IPS-18c (cell line): ENCODE measurements at regions not wholly inside any gene's neighbourhood (a gene's known extent, or its start where the extent isn't known, plus 50 kb on each side); places are given as distances from the start of the nearest gene placed in this dataset.

Source experiments
- H3K4me3 ChIP-seq: 2 replicates; pipeline ENCODE4 v1.7.0; 2013; ENCODE audit warnings: low read depth, mild to moderate bottlenecking, low read length, moderate library complexity; ENCODE audit not compliant: insufficient read depth
- H3K9me3 ChIP-seq: one replicate; pipeline ENCODE4 v1.6.1; 2013; ENCODE audit warnings: mild to moderate bottlenecking, low read length, moderate library complexity; ENCODE audit not compliant: control insufficient read depth, insufficient read depth

DNA sequence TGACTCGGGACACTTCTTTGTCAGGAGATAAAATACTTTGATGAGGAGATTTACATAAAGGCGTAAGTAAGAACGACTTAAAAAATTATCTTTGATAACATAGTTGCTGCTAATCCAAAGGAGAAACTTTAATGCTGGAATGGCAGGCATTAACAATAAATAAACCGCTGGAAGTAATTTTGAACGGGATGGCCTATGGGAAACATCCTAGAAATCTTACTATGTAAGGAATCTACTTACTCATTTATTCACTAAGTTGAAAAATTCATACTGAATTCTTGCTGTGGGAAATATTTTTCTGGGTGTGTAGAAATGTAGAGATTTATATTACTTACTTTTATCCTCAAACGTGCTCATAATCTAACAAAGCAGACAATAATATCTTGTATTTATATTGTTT, 425.7 kb upstream of the ZFP42 start:
- Histone ChIP-seq H3K9me3 (peaks cover 3% of the 10 kb centered on the region), H3K4me3 (no peak overlapping the region)

DNA sequence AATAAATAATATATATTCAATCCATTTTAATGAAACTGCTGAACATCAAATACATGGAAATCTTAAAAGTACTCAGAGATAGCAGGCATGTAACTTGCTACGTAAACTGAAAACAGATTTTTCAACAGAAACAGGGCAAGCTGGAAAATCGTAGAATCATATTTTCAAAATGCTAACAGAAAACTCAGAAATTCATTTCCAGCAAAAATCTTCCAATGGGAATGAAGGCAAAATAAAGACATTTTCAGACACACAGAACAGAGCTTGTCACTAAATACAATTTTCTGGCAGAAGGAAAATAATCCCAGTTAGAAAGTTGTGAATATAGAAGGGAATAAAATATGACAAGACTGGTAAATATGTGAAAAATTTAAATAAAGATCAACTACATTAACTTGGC, 419.9 kb upstream of the ZFP42 start:
- peaks cover 3% of the 10 kb centered on the region for H3K9me3 ChIP-seq
- H3K4me3 ChIP-seq: no peak overlapping the region

DNA sequence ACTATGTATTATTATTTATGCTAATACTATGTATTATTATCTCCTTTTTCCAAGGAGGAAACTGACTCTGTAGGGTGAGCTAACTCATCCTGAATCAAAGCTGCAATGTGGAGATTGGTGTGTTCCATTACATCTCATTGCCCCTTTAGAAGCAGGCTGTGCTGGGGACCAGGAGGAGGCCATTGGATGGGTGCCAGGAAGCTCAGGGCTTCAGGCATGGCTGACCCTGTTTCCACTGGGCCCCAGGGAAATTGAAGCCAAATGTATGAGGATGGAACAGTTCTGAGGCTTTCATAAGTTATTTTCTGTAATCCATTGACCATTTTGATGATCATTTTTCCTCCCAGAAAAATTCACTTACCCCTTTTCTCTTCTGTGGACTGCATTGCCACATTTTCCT, 418.8 kb upstream of the ZFP42 start:
- Histone ChIP-seq H3K4me3 (no peak overlapping the region), H3K9me3 (peaks cover 3% of the 10 kb centered on the region)

DNA sequence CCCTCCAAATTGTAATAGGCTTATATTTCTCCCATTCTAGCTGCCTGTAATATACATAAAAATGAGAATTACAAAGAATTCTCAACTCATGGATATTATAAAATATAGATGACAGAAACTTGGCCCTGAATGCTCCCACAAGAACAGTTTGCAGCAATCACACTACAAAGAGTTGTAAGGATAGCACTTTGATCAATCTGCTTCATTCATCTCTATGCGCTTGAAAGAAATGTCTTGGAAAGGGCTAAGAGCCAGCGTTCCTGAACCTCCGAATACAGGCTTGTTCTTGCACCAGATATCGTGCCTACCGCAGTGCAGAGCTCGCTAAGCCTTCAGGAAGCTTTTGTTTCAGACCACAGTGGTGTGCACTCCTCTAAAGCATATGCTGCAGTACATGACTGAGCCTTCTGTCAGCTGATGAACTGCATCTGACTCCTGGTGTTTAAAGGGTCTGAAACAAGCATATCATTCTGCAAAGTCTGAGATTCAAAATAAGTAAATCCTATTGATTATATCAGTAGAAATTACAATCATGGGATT, 417.6 kb upstream of the ZFP42 start:
- H3K9me3 ChIP-seq: peaks cover 3% of the 10 kb centered on the region
- H3K4me3 ChIP-seq: no peak overlapping the region

DNA sequence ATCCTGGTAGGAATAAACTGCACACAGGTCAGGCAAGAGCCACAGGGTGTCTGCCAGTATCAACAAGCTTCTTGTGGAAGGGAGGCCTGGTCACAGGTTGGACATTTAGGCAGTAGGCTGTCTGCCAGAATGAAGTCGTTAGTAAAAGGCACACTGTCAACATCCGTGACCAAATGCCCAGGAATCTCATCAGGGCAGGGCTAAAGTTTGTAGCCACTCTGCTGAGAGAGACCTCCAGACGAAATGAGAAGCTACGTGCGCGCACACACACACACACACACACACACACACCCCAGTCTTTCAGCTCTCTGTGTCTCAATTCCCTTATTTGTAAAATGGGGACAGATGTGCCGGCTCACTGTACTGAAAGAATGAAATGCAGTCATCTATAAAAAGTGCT, 408.7 kb upstream of the ZFP42 start:
- Histone ChIP-seq H3K4me3 (no peak overlapping the region), H3K9me3 (no peaks in the 10 kb centered on the region)

DNA sequence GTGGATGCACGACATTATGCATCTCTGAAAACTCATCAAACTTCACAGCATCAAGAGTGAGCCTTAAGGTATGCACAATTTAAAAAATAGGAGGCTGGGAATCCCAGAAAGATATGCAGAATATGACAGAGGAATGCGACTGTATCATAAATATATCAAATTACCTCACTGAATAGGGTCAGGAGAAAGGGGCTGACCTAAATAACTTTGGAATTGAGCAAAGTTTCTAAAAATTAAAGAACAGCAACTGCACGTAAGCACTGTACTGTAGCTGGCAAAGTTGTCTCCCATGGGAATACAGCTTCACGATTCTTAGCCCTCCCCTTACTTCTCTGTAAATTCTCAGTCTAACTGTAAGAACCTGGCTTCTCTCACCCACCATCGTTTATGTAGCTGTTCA, 397.4 kb upstream of the ZFP42 start:
- H3K4me3 ChIP-seq: no peak overlapping the region
- H3K9me3 ChIP-seq: no peaks in the 10 kb centered on the region

DNA sequence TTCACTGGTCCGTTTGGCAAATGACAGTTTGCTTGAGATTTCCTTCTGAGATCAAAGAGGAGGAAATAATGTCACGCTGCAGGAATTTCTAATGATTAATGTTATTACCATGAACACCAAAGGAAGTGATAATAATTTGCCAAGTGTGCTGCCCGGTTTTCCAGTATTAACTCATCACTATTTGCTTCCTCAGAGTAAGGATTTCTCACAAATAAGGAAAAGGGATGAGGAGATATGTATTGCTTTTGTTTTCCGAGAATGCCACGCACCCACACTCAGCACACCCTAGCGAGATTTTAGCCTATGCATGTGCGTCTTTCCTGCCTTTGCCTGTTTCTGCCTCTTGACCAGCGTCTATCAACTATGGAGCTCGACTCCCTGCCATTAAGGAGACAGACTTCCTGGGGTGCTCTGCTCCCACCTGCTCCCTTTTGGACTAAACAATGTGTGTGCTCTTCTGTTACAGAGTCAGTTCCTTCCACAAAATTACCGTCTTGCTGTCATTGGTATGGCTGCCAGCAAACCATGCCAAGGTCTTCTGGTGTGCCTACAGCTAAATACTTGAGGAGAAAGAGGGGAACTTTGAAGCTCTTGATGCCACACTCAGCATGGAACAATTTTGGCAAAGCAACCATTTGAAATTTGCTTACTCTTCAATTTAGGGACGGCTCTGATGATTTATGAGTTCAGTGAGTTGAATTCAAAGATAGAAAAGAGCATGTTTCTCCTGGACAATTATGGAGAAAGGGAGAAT, 393.1 kb upstream of the ZFP42 start:
- Histone ChIP-seq H3K9me3 (no peaks in the 10 kb centered on the region), H3K4me3 (no peak overlapping the region)

DNA sequence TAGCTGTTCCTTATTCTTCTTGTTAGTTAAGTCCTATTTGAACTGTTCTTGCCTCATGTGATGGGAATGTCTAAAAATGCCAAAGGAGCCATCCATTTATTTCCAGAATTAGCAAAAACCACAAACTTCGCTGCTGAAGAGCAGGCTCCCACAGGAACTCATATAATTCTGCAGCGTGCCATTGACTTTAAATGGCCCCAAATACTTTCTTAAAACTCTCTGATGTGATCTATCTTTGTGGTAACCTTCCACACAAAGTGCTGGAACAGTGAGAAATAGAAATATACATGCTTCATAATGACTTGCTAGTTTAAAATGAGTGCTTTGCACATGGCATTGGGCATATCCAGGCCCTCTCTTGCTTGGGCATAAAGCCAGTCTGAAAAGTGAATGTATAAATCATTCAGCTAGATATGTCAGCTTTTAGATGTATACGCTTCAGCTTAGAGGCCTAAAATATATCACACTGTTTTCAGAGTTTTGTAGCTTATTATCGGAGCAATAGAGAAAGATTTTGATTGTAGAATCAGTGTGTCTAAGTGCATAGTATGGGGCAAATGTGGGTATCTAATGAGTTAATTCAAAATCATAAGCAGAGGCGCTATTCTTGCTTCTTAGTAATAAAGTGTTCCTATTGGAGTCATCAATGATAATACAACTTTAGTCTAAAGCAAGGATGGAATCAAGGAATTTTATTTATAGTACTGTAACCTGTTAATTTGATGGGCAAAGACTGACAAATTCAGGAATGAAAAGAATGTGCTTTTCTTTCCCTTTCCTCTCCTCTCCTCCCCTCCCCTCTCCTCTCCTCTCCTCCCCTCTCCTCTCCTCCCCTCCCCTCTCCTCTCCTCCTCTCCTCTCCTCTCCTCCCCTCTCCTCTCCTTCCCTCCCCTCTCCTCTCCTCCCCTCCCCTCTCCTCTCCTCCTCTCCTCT, 392.2 kb upstream of the ZFP42 start:
- no peak overlapping the region for H3K4me3 ChIP-seq
- H3K9me3 ChIP-seq: no peaks in the 10 kb centered on the region

DNA sequence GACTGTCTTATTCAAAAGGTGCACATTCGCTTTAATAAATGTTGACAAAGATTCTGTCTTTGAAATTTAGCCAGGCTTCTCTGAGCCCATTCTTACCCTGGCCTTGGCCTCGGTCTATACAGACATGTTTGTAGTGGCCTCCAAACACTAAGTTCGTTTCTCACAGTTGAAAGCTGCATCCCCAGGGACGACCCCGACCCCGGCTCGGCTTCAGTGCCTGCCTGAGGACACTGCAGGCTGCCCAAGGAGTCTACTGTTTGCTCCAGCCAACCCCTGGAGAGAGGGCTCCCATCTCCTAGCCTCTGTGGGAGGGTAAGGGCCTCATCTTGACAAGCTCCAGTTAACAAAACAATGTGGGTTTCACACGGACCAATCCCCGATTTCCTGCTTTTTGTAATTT, 390.6 kb upstream of the ZFP42 start:
- Histone ChIP-seq H3K4me3 (no peak overlapping the region), H3K9me3 (no peaks in the 10 kb centered on the region)

DNA sequence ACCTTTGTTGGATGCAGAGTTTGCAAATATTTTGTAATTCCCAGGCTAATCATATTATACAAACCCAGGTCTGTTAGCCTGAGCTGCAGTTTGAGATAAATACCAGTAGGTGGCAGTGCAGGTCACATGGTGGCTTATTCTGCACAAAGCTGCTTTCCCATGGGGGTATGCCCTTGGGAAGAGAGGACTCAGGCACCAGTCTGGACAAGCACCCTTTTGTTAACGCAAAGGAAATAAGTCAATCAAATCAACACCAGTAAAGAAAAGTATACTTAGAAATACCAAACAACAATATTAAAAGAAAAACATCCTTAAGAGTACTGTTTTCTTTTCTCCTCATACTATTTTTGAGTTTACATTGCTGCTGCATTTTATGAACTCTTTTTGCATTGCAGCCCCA, 389.0 kb upstream of the ZFP42 start:
- no peaks in the 10 kb centered on the region for H3K9me3 ChIP-seq
- H3K4me3 ChIP-seq: no peak overlapping the region

DNA sequence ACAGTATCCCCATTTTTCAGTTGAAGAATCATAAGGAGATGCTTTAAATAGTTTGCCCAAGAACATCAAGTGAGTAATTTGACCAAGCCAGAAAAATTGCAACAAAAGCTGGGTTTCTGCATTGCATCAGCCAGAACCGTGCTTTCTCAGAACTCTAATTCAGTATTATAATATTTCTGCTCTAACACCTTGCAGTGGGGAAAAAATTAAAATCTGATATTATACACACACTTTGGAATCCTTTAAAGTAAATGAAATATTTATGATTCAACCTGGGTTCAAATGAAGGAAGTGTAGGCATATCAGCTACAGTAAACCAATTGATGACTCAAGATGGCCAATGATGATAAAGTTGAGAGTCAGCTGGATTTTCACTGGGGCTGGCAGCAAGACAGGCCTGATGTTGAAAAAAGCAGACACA, 387.6 kb upstream of the ZFP42 start:
- no peak overlapping the region for H3K4me3 ChIP-seq
- no peaks in the 10 kb centered on the region for H3K9me3 ChIP-seq

DNA sequence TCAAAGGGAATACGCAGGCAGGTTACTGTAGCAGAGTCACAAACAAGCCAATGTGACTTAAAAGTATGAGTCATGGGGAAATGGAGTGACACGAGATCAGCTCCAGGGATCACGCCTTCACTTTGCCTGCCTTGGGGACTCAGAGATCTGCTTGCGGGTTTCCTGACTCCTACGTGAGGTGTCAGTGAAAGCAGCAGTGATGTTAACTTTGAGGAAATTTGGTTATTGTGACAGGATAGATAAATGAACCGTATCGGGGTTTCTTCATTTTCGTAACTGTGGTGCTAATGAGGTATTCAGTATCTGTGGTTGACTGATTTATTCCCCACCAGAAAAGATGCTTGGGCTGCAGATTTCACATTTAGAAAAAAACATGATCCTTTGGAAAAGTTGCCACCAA, 383.3 kb upstream of the ZFP42 start:
- Histone ChIP-seq H3K9me3 (no peaks in the 10 kb centered on the region), H3K4me3 (no peak overlapping the region)

DNA sequence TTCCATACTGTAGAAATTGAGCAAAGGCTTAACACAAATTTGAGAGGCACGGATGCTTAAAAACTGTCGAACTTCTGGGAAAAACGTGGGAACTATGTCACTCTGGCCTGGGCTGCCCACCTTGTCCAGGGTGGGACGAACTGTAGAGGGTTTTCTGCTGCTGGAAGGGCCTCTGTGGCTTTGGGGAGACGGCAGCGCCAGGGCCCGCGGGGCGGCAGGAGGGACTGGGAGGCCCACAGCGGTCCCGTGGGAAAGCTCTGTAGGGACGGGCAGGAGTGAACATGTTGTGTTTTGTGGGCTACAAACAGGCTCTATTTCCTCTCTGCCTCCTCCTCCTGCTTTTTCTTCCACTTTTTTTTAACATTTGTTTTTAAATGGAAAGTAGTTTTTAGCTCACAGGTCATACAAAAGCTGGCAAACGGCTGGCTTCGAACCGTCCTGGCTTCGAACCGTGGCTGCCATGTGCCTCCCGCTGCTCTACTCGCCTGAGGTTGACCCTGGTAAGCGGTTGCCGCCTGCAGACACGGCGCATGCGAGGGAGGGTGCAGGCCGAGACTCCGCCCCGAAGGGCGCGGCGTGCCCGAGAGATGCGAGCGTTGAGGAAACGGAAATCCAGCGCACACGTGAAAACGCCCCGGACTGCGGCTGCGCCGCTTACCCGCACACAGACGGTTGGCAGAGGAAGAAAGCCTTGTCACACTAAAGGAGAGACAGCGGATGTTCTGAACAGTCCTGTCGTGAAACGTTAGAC, 382.3 kb upstream of the ZFP42 start:
- H3K4me3 ChIP-seq: no peak overlapping the region
- H3K9me3 ChIP-seq: no peaks in the 10 kb centered on the region

DNA sequence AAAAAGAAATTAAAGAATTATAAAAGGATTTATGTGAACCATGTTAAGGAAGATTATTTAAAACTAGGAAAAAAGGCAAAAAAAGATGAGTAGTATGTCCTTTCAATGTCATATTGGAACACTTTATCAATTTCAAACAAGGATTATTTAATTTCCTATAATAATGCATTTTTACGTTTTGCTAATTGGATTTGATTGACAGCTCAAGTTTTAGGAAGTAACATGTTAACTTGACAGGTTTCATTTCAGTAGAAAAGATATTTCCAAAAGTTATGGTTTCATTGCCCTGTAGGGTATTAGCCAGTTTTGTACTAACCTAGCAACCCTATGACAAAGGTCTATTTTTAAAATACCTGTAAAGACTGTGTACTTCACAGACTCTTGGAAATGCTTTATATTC, 379.6 kb upstream of the ZFP42 start:
- Histone ChIP-seq H3K9me3 (no peaks in the 10 kb centered on the region), H3K4me3 (no peak overlapping the region)

DNA sequence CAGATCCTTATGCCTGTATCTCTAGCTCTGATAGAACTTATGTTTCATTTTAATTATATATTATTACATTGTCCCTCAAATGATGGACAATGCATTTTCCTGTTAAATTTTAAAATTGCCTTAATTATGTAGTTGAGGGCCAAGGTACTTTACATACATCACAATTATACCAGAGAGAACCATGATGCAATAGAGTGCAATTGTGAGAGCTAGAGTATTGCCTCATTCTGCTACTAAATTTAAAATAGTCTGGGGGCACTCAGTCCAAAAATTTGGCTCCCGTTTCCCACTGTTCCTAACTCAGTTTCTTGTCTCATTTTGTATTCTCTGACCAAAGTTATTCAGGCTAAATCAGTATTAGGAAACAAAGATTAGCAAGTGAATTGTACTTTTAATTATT, 378.5 kb upstream of the ZFP42 start:
- no peak overlapping the region for H3K4me3 ChIP-seq
- no peaks in the 10 kb centered on the region for H3K9me3 ChIP-seq

DNA sequence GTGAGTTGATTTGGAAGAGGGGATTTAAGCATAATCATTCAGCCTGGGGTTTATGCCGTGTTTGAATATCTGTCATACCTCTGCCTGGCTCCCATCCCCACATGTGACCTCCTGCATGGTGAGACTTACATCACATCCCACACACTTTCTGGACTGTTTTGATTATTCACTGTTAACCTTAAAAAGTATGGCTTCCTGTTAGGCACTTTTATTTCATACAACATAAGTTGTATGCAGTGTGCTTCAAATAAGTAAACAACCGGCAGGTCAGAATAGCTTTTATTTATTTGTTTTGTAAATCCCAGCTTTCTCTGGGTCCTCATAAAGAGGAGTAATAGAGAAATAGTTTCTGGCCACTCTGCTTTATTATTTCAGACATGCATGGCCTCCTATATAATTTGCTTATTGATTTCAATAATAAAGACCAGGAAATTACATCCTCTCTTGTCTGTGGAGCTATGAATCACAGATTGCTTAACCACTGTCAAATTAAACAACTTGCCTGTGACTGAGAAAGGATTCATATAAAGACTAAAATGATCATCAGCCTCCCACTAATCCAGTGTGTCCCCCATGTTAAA, 376.8 kb upstream of the ZFP42 start:
- Histone ChIP-seq H3K4me3 (no peak overlapping the region), H3K9me3 (no peaks in the 10 kb centered on the region)

DNA sequence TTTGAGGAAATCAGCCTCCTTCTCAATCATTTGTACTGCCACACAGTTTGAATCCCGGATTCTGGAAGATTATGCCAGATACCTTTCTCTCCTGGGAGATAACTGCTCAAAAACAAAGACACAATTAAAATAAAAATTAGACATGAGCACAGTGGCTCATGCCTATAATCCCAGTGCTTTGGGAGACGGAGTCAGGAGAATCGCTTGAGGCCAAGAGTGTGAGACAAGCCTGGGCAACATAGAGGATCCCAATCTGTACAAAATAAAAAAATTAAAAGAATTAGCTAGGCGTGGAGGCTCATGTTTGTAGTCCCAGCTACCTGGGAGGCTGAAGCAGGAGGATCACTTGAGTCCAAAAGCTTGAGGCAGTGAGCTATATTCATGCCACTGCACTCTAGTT, 376.3 kb upstream of the ZFP42 start:
- Histone ChIP-seq H3K9me3 (no peaks in the 10 kb centered on the region), H3K4me3 (no peak overlapping the region)
